HEK293T (cell line): ENCODE measurements at regions not wholly inside any gene's neighbourhood (a gene's known extent, or its start where the extent isn't known, plus 50 kb on each side); places are given as distances from the start of the nearest gene placed in this dataset.

Experiments used
- ELF4 ChIP-seq: fragments of 450-650 bp; IDR thresholded peaks from 2 replicates; pipeline ENCODE4 v1.6.1; 2017; ENCODE audit warnings: antibody characterized with exemption
- FOXA1 ChIP-seq: fragments of 450-650 bp; IDR thresholded peaks from 2 replicates; pipeline ENCODE4 v1.6.1; 2016; ENCODE audit warnings: mild to moderate bottlenecking
- FOXK2 ChIP-seq: fragments of 450-650 bp; IDR thresholded peaks from 2 replicates; pipeline ENCODE4 v1.6.1; 2016; ENCODE audit warnings: mild to moderate bottlenecking
- HDGF ChIP-seq: fragments of 450-650 bp; IDR thresholded peaks from 2 replicates; pipeline ENCODE4 v1.6.1; 2017; ENCODE audit warnings: antibody characterized with exemption, borderline replicate concordance
- LEF1 ChIP-seq: fragments of 450-650 bp; IDR thresholded peaks from 2 replicates; pipeline ENCODE4 v1.6.1; 2017; ENCODE audit warnings: mild to moderate bottlenecking, borderline replicate concordance
- NFRKB ChIP-seq: fragments of 450-650 bp; IDR thresholded peaks from 2 replicates; pipeline ENCODE4 v1.6.1; 2016; ENCODE audit warnings: mild to moderate bottlenecking, moderate library complexity
- PKNOX1 ChIP-seq: fragments of 450-650 bp; IDR thresholded peaks from 2 replicates; pipeline ENCODE4 v1.6.1; 2016
- SUZ12 ChIP-seq: fragments of 450-650 bp; IDR thresholded peaks from 2 replicates; pipeline ENCODE4 v1.6.1; 2016; ENCODE audit warnings: mild to moderate bottlenecking

GRCh38 chr2:163527381-163527780 lies 208.4 kb downstream of the FIGN start:
- TF ChIP-seq FOXK2, result no peak
- TF ChIP-seq PKNOX1, result no peak
- TF ChIP-seq SUZ12, result no peak
- TF ChIP-seq NFRKB, result no peak
- no peak for TF ChIP-seq FOXA1
- TF ChIP-seq ELF4, result no peak
- TF ChIP-seq LEF1, result no peak
- no peak for TF ChIP-seq HDGF
